Neural cell (in vitro differentiated cells): ENCODE measurements at regions not wholly inside any gene's neighbourhood (a gene's known extent, or its start where the extent isn't known, plus 50 kb on each side); places are given as distances from the start of the nearest gene placed in this dataset.

Source experiments
- H2AFZ ChIP-seq: fragments of 200-600, 300-800 bp; sonication (generic), shearing (Covaris generic); 2 replicates; pipeline ENCODE4 v1.6.0; 2014; ENCODE audit warnings: low read depth, mild to moderate bottlenecking, antibody characterized with exemption, low read length, moderate library complexity
- H3F3A ChIP-seq: fragments of 200-600 bp; shearing (Covaris generic); 2 replicates; pipeline ENCODE4 v1.6.1; 2016; ENCODE audit warnings: mild to moderate bottlenecking, moderate library complexity, mixed read lengths, antibody characterized with exemption, low read length; ENCODE audit not compliant: insufficient read depth, poor library complexity, severe bottlenecking
- H3K27ac ChIP-seq: fragments of 200-600, 300-800 bp; sonication (generic), shearing (Covaris generic); 2 replicates; pipeline ENCODE4 v1.5.1; 2014; ENCODE audit warnings: mild to moderate bottlenecking, low read length, moderate library complexity
- H3K27me3 ChIP-seq: fragments of 300-800, 200-600 bp; sonication (generic), shearing (Covaris generic); 2 replicates; pipeline ENCODE4 v1.6.0; 2014; ENCODE audit warnings: mild to moderate bottlenecking, low read depth, low read length, moderate library complexity; ENCODE audit not compliant: insufficient read depth
- H3K36me3 ChIP-seq: fragments of 300-800, 200-600 bp; sonication (generic), shearing (Covaris generic); 2 replicates; pipeline ENCODE4 v1.5.1; 2014; ENCODE audit warnings: mild to moderate bottlenecking, antibody characterized with exemption, low read length, moderate library complexity; ENCODE audit not compliant: insufficient read depth
- H3K4me2 ChIP-seq: fragments of 300-800, 200-600 bp; sonication (generic), shearing (Covaris generic); 2 replicates; pipeline ENCODE4 v1.6.0; 2014; ENCODE audit warnings: mild to moderate bottlenecking, low read length
- H3K4me3 ChIP-seq: fragments of 300-800, 200-600 bp; sonication (generic), shearing (Covaris generic); 2 replicates; pipeline ENCODE4 v1.5.1; 2014; ENCODE audit warnings: mild to moderate bottlenecking, low read length, moderate library complexity
- H3K79me2 ChIP-seq: fragments of 200-600 bp; shearing (Covaris generic); replicated peaks from 2 replicates; pipeline ENCODE4 v1.6.0; 2014; ENCODE audit warnings: mild to moderate bottlenecking, low read length, moderate library complexity; ENCODE audit not compliant: insufficient read depth
- H3K9ac ChIP-seq: fragments of 300-800, 200-600 bp; sonication (generic), shearing (Covaris generic); 2 replicates; pipeline ENCODE4 v1.6.1; 2016; ENCODE audit warnings: mild to moderate bottlenecking, low read length, mixed read lengths
- H3K9me2 ChIP-seq: fragments of 200-600 bp; shearing (Covaris generic); 2 replicates; pipeline ENCODE4 v1.6.1; 2016; ENCODE audit warnings: mild to moderate bottlenecking, low read length, mixed read lengths; ENCODE audit not compliant: insufficient read depth
- H3K9me3 ChIP-seq: fragments of 200-600, 300-800 bp; sonication (generic), shearing (Covaris generic); 2 replicates; pipeline ENCODE4 v1.6.1; 2016; ENCODE audit warnings: mild to moderate bottlenecking, mixed run types, low read length, moderate library complexity, mixed read lengths
- H4K20me1 ChIP-seq: fragments of 200-600 bp; shearing (Covaris generic); 2 replicates; pipeline ENCODE4 v1.6.1; 2016; ENCODE audit warnings: mild to moderate bottlenecking, mixed run types; ENCODE audit not compliant: insufficient read depth
- EP300 ChIP-seq: fragments of 450-650 bp; conservative IDR thresholded peaks from 2 replicates; pipeline ENCODE4 v1.6.1; 2014; ENCODE audit warnings: antibody characterized with exemption, mild to moderate bottlenecking, moderate library complexity; ENCODE audit not compliant: poor library complexity, severe bottlenecking
- EZH2 ChIP-seq: fragments of 200-600, 300-800 bp; shearing (Covaris generic), sonication (generic); IDR thresholded peaks from 2 replicates; pipeline ENCODE4 v1.6.1; 2014; ENCODE audit warnings: antibody characterized with exemption, low read length, borderline replicate concordance, mild to moderate bottlenecking; ENCODE audit not compliant: insufficient read depth, poor library complexity, severe bottlenecking
- RAD21 ChIP-seq: fragments of 450-650 bp; conservative IDR thresholded peaks from 2 replicates; pipeline ENCODE4 v1.6.1; 2014; ENCODE audit warnings: antibody characterized with exemption, mild to moderate bottlenecking, moderate library complexity
- SMC3 ChIP-seq: fragments of 450-650 bp; conservative IDR thresholded peaks from 2 replicates; pipeline ENCODE4 v1.6.1; 2014; ENCODE audit warnings: antibody characterized with exemption, mild to moderate bottlenecking, moderate library complexity; ENCODE audit not compliant: poor library complexity
- TAF1 ChIP-seq: IDR thresholded peaks from 2 replicates; pipeline ENCODE4 v1.6.1; 2012; ENCODE audit warnings: low read depth
- TF ChIP-seq, protein P1 (sequence below): fragments of 450-650 bp; IDR thresholded peaks from 2 replicates; pipeline ENCODE4 v1.5.1; 2014; ENCODE audit warnings: antibody characterized with exemption, mild to moderate bottlenecking, moderate library complexity; ENCODE audit not compliant: poor library complexity, severe bottlenecking
- TF ChIP-seq, protein P2 (sequence below): IDR thresholded peaks from 2 replicates; pipeline ENCODE4 v1.6.1; 2012; ENCODE audit warnings: borderline replicate concordance

DNA sequence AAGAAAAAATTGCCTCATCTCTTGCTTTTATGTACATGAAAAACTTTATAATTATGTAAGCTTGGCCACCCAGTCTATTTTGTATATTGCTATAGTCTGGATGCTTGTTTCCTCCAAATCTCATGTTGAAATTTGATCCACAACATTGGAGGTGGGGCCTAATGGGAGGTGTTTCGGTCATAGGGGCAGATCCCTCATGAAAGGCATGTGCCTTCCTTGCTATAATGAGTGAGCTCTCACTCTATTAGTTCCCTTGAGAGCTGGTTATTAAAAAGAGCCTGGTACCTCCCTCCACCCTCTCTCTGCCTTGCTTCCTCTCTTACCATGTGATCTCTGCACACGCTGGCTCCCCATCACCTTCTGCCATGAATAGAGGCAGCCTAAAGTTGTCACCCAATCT is 1005.1 kb downstream of the PCDH9 start:
- Histone ChIP-seq H3K27me3 (no peaks in the 10 kb centered on the region), H3K4me3 (no peak overlapping the region), H3K4me2 (no peak overlapping the region), H3K27ac (no peak overlapping the region), H3F3A (no peaks in the 10 kb centered on the region), H2AFZ (no peak overlapping the region), H4K20me1 (no peaks in the 10 kb centered on the region), H3K79me2 (no peaks in the 10 kb centered on the region), H3K9me2 (no peaks in the 10 kb centered on the region), H3K36me3 (no peaks in the 10 kb centered on the region), H3K9ac (no peak overlapping the region), H3K9me3 (no peaks in the 10 kb centered on the region)
- TF ChIP-seq, protein P1, sequence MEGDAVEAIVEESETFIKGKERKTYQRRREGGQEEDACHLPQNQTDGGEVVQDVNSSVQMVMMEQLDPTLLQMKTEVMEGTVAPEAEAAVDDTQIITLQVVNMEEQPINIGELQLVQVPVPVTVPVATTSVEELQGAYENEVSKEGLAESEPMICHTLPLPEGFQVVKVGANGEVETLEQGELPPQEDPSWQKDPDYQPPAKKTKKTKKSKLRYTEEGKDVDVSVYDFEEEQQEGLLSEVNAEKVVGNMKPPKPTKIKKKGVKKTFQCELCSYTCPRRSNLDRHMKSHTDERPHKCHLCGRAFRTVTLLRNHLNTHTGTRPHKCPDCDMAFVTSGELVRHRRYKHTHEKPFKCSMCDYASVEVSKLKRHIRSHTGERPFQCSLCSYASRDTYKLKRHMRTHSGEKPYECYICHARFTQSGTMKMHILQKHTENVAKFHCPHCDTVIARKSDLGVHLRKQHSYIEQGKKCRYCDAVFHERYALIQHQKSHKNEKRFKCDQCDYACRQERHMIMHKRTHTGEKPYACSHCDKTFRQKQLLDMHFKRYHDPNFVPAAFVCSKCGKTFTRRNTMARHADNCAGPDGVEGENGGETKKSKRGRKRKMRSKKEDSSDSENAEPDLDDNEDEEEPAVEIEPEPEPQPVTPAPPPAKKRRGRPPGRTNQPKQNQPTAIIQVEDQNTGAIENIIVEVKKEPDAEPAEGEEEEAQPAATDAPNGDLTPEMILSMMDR, result no peak
- no peak for TF ChIP-seq EZH2
- TF ChIP-seq TAF1, result no peak
- TF ChIP-seq EP300, result no peak
- TF ChIP-seq RAD21, result no peak
- TF ChIP-seq SMC3, result no peak
- TF ChIP-seq, protein P2, sequence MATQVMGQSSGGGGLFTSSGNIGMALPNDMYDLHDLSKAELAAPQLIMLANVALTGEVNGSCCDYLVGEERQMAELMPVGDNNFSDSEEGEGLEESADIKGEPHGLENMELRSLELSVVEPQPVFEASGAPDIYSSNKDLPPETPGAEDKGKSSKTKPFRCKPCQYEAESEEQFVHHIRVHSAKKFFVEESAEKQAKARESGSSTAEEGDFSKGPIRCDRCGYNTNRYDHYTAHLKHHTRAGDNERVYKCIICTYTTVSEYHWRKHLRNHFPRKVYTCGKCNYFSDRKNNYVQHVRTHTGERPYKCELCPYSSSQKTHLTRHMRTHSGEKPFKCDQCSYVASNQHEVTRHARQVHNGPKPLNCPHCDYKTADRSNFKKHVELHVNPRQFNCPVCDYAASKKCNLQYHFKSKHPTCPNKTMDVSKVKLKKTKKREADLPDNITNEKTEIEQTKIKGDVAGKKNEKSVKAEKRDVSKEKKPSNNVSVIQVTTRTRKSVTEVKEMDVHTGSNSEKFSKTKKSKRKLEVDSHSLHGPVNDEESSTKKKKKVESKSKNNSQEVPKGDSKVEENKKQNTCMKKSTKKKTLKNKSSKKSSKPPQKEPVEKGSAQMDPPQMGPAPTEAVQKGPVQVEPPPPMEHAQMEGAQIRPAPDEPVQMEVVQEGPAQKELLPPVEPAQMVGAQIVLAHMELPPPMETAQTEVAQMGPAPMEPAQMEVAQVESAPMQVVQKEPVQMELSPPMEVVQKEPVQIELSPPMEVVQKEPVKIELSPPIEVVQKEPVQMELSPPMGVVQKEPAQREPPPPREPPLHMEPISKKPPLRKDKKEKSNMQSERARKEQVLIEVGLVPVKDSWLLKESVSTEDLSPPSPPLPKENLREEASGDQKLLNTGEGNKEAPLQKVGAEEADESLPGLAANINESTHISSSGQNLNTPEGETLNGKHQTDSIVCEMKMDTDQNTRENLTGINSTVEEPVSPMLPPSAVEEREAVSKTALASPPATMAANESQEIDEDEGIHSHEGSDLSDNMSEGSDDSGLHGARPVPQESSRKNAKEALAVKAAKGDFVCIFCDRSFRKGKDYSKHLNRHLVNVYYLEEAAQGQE, result no peak

DNA sequence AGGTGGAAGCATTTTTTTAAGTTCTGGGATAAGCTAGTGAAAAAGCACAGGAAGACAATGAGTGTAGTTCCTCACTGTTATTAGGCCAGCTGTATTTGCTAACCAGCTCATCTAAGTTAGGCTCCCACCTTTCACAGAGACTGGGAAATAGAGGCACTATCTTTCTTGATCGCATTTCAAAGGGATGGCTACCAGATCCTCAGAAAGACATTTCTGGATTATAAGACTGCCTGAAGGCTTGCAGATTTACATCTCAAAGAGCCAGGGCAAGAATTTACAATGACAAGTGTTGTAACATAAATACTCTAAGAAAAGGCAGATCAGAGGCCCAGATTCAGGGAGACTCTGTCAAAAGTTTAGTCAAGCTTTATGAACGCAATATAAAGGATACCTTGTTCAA is 1005.5 kb downstream of the PCDH9 start:
- no peak overlapping the region for H3K4me3 ChIP-seq
- no peaks in the 10 kb centered on the region for H3K9me3 ChIP-seq
- H3K4me2 ChIP-seq, result no peak overlapping the region
- H3K27me3 ChIP-seq, result no peaks in the 10 kb centered on the region
- no peak for TF ChIP-seq TAF1
- TF ChIP-seq, protein P1, result no peak
- no peaks in the 10 kb centered on the region for H3K79me2 ChIP-seq
- H3K36me3 ChIP-seq, result no peaks in the 10 kb centered on the region
- H3K9ac ChIP-seq, result no peak overlapping the region
- H3F3A ChIP-seq, result no peaks in the 10 kb centered on the region
- H2AFZ ChIP-seq, result no peak overlapping the region
- no peaks in the 10 kb centered on the region for H4K20me1 ChIP-seq
- H3K9me2 ChIP-seq, result no peaks in the 10 kb centered on the region
- H3K27ac ChIP-seq, result no peak overlapping the region
